ENCODE measurements at regions not wholly inside any gene's neighbourhood (a gene's known extent, or its start where the extent isn't known, plus 50 kb on each side); places are given as distances from the start of the nearest gene placed in this dataset.
"Not testable (repeated sequence)": the region's sequence is repeated elsewhere in the genome, so short reads cannot be mapped to it uniquely, and the experiment has no call there.

DNA sequence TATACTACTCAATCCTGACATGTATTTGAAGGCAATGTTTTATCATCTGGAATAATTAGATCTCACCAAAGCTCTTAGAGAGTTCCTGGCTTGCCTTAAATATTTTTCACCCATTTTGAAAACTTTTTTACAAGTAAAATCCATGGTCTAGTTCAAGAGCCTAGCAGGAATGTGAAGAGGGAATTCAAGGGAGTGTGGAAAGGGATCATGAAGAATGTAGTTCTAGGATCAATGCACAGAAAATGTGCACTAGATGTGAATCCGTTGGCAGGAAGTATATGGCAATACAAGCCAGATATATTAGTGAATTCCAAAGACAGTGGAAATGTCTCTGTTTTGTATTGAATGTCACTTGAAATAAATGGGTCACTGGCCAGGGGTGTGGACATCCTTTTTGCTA, 167.9 kb upstream of the MOCS2 start:
- DNase-seq = no peak

- no peak for DNase-seq
Measured at GRCh38 chr5:53287573-53287972, 178.0 kb upstream of the MOCS2 start.

DNA sequence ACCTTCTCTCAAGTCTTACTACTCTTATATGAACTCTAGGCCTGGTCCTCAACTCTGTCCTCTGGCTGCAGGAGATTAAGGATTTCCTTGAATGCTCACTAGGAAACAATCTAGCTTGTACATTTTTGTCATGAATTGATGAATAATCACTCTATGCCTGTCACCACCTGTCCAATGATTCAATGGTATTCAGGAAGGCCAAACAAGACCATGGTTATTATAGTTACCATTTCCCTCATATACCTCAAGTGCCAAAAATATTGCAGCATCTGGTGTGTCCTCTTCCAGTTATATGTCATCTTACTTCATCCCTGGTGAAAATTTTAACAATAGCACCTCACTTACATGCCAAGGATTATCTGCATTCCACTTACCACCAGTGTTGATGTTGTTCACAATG, 179.0 kb upstream of the MOCS2 start:
- DNase-seq = no peak

- no peak for DNase-seq
Measured at GRCh38 chr5:53291047-53291446, 181.5 kb upstream of the MOCS2 start.

- no peak for DNase-seq
Measured at GRCh38 chr5:53291528-53291927, 182.0 kb upstream of the MOCS2 start.

DNA sequence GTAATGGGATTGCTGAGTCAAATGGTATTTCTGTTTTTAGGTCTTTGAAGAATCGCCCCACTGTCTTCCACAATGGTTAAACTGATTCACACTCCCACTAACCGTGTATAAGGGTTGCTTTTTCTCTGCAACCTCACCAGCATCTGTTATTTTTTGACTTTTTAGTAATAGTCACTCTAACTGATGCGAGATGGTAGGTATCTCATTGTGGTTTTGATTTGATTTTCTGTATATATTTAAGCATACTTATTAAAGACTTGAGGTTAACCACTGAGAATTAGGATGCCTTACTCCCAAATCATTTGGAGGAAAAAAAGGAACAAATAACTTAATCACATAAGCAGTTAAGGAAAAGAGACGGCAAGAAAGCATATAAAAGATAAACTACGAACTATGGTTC, 181.6 kb upstream of the FST start:
- DNase-seq = no peak

- no peak for DNase-seq
Measured at GRCh38 chr5:53302529-53302928, 177.9 kb upstream of the FST start.

- DNase-seq = no peak
Measured at GRCh38 chr5:53303105-53303504, 177.3 kb upstream of the FST start.

GRCh38 chr5:53305316-53305715, 175.1 kb upstream of the FST start:
- not testable (repeated sequence) for DNase-seq

- no peak for DNase-seq
Measured at GRCh38 chr5:53309653-53310052, 170.8 kb upstream of the FST start.

DNA sequence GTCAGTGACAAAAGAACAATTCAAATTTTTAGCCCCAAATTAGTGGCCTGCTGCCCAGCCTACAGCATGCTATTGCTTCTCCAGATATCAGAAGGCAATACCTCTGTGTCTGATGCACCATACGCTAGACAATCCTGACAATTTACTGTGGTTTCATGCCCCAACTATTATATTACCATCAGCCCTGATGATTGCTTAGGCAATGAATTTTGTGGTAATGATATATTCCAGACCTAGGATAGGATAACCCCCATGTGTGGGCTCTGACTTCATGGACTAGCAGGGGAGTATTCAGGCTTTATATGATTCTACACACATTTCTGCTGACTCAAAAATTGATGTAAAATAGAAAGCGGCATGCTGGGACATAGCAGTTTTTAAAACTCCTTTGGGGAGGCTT, 168.7 kb upstream of the FST start:
- DNase-seq = no peak

DNA sequence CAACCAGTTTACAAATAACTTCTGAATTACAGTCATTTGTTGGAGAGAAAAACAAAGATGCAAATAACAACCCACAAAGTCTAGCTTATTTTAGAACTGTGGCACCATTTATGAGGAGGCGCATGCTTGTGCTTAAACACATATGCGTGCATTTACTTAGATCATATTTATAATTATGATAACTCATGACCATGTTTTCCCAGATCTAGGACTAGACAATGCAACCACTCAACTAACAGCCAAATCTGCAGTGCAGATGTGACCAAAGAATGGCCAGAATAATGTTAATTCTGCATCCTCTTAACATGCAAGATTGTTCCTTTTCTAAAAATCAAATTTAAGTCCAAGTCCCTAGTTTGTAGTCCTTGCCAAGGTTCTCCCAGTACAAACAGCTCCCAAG, 167.3 kb upstream of the FST start:
- DNase-seq = no peak

DNA sequence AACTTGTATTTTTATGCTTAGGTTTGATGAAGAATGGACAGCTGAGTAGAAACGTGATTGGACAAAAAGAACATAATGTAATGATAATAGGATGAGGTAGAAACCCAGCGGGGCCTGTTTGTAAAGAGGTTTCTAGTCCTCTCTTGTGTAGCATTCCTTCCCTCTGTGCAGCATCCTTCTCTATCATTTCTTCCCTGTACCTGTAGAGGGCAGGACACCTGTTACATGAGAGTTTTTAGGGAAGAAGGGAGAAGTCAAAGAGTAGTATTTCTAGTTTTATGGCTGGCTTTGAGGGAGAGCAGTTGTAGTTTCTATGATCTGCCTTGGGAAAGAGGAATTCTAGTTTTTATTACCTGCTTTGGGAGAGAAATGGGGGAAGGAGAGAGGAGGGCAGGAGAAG, 162.1 kb upstream of the FST start:
- DNase-seq = no peak

DNA sequence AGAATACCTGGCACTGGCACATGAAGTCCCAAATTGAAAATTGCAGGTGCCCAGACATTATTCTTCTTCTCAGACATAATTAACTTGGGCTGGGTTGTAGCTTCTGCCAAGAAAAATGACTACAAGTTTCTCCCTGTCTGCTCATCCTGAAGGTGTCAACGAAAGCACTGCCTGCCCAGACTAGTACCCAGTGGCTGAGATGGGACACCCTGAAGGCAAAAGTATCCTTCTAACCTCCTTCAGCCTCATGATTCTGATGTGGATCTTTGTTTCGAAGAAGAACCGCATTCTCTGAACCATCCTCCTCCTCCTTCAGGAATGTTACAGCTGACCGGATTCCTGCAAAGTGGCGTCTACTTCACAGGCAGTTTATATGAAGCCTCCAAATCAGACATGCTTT, 161.1 kb upstream of the FST start:
- no peak for DNase-seq

GRCh38 chr5:53321073-53321472, 159.4 kb upstream of the FST start:
- no peak for DNase-seq

DNA sequence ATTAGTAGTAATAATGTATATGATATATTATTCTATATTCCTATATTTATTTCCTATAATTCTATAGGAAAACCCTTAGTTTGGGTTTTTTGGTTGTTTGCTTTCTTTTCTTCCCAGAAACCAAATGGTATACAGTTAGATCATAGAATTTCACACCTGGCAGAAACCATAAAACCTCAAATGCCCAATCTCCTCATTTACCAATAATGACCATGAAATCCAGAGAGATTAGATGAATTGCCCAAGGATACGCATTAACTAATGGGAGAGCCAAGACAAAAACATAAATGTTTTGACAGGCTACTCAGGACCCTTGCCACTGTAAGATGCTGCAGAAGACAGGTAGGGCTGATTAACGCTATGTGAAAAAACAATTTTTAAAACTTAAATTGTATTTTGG, 158.7 kb upstream of the FST start:
- no peak for DNase-seq

DNA sequence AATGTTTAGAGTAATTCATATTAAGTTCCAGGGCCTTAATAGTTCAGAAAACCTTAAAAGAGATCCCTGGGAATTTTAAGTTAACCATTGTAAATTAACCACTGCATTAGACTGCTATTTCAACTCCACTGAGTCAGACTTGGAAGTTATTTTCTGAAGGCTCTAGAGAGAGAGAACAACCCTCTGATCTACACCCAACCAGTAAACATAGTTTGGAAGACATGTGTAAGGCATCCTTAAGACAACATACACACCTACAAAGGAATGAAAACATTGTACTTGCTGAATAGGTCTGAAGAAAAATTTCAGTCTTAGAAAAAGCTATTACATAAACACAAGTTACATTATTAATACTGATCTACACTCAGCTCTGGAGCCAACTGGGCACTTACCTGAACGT, 158.2 kb upstream of the FST start:
- DNase-seq = no peak

DNA sequence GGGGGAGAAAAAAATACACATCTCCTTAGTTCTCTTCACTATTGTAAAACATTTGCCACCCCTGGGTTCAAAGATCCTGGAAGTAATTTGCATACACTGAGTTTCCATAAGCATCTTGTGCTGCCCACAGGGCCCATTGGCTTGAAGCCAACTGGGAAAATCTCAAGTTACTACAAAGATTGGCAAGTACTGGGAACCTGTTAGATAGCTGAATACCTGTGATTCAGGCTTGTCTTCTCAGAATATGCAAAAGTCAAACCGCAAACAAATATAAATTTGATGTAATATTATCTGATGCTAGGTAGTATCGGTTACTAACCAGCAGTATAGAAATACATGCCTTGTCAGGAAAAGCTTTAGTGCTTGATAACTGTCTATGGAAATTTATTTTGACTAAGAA, 156.9 kb upstream of the FST start:
- no peak for DNase-seq

DNA sequence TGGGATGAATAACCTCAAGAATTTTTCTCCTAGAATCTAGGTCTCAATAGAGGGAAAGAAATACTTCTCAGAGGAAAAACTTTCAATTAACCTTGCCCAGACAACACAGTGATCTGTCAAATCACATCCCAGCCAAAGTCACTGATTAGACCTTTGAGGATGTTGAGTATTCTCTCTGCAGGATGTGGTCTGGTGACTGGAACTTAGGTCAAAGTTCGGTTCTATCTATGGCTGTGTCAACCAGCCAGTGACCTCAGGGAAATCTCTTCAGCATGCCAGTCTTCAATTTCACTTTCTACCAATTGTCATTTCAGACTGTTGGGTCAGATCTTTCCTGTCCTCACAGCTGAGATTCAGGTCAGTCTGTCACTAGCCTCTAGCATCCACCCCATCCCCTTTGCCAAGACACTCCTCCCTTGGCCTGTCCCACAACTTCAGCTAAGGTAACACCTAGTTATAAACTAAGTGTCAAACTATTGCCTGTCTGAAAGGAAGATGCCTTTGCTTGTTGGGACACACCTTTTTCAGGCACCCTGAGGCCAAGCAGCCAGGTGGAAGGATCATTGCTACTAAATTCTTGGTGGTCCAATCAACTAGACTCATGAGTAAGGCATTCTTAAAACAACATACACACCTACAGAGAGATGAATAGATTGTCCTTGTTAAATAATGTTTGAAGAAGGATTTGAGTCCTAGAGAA, 156.3 kb upstream of the FST start:
- DNase-seq = no peak

- DNase-seq = no peak
Measured at GRCh38 chr5:53326424-53327153, 153.8 kb upstream of the FST start.

- no peak for DNase-seq
Measured at GRCh38 chr5:53327811-53328334, 152.6 kb upstream of the FST start.

DNA sequence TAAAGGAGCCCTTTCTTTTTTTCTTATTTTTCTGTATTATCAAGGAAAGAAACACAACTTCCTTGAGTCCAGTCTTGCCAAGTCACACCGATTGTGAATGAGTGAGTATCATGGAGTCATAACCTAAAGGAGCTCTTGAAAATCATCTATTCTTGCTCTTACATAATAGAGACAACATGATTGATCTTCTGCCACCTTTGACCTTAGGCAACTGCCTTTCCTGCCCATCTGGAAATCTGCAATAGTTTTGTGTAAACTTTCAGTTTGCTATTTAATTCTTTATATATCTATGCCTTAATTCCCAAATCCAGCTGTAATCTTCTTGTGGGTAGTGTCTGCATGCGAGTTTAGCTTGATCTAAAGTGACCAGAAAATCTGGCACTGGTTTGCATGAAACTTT, 149.9 kb upstream of the FST start:
- DNase-seq = no peak

- no peak for DNase-seq
Measured at GRCh38 chr5:53331463-53331862, 149.0 kb upstream of the FST start.

- DNase-seq = no peak
Measured at GRCh38 chr5:53333160-53333559, 147.3 kb upstream of the FST start.

Measured in NCI-H1105 treated with DMSO at 0.1 percent for 48 hours (cell line).